Activated CD4-positive, alpha-beta T cell treated with anti-CD3 and anti-CD28 coated beads, Interleukin-2, amount 10 ng/mL, durations not matched to agents 7 days and 5 days (primary cell): ENCODE measurements at regions not wholly inside any gene's neighbourhood (a gene's known extent, or its start where the extent isn't known, plus 50 kb on each side); places are given as distances from the start of the nearest gene placed in this dataset.

Source experiments
- CTCF ChIA-PET: fragments of 350-600 bp; sonication (Branson Sonifier 250); formaldehyde crosslinking; loops from one replicate; lab custom pipeline; 2021; ENCODE audit warnings: antibody characterized with exemption; lab: Charles Lee
- POLR2A ChIA-PET: fragments of 350-600 bp; sonication (Branson Sonifier 250); formaldehyde crosslinking; loops from one replicate; lab custom pipeline; 2021; ENCODE audit warnings: antibody characterized with exemption; lab: Charles Lee
- DNase-seq: peaks from one replicate; pipeline ENCODE4 v3.0.0-alpha.2; 2020
- H3K27ac Mint-ChIP-seq: one replicate; pipeline ENCODE4 v1.8.0; 2021; ENCODE audit warnings: mild to moderate bottlenecking, moderate library complexity, mixed read lengths
- H3K27me3 Mint-ChIP-seq: one replicate; pipeline ENCODE4 v1.8.0; 2021; ENCODE audit warnings: mixed read lengths
- H3K36me3 Mint-ChIP-seq: one replicate; pipeline ENCODE4 v1.8.0; 2021; ENCODE audit warnings: low read depth, mixed read lengths
- H3K4me1 Mint-ChIP-seq: one replicate; pipeline ENCODE4 v1.8.0; 2021; ENCODE audit warnings: mixed read lengths
- H3K4me3 Mint-ChIP-seq: one replicate; pipeline ENCODE4 v1.8.0; 2021; ENCODE audit warnings: mild to moderate bottlenecking, moderate library complexity, mixed read lengths
- H3K9me3 Mint-ChIP-seq: one replicate; pipeline ENCODE4 v1.8.0; 2021; ENCODE audit warnings: mixed read lengths

- ChIA-PET CTCF (no interaction called here), POLR2A (no interaction called here)
- no peaks in the 10 kb centered on the region for H3K36me3 Mint-ChIP-seq
- no peaks in the 10 kb centered on the region for H3K4me1 Mint-ChIP-seq
- DNase-seq: no peak
- H3K9me3 Mint-ChIP-seq: no peaks in the 10 kb centered on the region
- H3K27ac Mint-ChIP-seq: no peak overlapping the region
- H3K4me3 Mint-ChIP-seq: no peak overlapping the region
- H3K27me3 Mint-ChIP-seq: no peaks in the 10 kb centered on the region
These were observed 284.5 kb downstream of the CBLN1 start for GRCh38 chr16:48997081-48997615.

- no peaks in the 10 kb centered on the region for H3K36me3 Mint-ChIP-seq
- DNase-seq: no peak
- no peak overlapping the region for H3K27ac Mint-ChIP-seq
- no peaks in the 10 kb centered on the region for H3K27me3 Mint-ChIP-seq
- POLR2A ChIA-PET: no interaction called here
- H3K9me3 Mint-ChIP-seq: no peaks in the 10 kb centered on the region
- H3K4me1 Mint-ChIP-seq: no peaks in the 10 kb centered on the region
- CTCF ChIA-PET: no interaction called here
- H3K4me3 Mint-ChIP-seq: no peak overlapping the region
These were observed 303.1 kb downstream of the CBLN1 start for GRCh38 chr16:48978501-48978900.

DNA sequence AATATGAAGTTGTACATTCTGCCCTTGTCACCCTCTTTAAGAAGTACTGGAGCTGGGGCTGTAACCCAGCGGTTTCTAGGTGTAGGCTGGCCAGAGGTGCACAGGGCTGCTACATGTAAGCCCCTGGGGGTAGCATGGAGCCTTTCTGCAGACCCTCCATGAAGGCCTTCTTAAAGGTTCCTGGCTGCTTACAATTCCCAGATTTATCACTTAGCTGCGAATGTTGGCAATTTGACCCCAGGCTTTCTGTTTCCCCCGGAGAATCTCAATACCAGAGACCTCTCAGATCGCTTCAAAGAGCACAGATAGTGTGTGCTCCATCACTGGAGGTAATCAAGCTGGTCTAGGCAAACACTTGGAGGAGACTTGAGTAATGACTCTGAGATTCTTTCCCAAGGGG is 309.4 kb downstream of the CBLN1 start:
- CTCF ChIA-PET: interaction anchor here (1.0 to 1.1 kb wide), 2 partner anchors 8 to 33 kb away, joined by 3 read pairs; no protein-coding TSS in a partner anchor
- H3K27ac Mint-ChIP-seq: no peak overlapping the region
- no peaks in the 10 kb centered on the region for H3K4me1 Mint-ChIP-seq
- H3K36me3 Mint-ChIP-seq: no peaks in the 10 kb centered on the region
- H3K9me3 Mint-ChIP-seq: no peaks in the 10 kb centered on the region
- DNase-seq: no peak
- H3K4me3 Mint-ChIP-seq: no peak overlapping the region
- POLR2A ChIA-PET: no interaction called here
- H3K27me3 Mint-ChIP-seq: no peaks in the 10 kb centered on the region

DNA sequence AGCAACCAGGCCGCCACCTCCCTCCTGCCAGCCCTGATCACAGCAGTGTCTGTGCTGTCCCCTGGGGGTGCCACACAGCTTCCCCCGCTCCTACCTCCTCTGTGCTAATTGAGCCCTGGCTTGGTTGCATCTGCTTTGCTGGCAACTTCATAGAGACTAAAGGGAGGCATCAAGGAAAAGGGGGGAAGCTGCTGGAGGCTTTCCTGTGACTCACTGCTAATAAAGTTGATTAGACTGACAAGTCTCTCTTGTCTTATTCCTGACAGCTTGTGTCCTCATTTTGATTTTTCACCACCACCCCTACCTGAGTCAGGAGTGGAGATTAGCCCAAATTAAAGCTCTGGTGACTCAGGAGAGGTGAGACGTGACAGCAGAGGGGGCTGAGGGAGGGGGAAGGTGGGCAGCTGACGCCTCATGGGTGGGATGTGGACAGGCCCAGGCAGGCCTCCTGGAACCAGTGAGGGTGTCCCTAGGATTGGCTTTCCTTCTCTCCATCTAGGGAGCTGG is 310.0 kb downstream of the CBLN1 start:
- ChIA-PET CTCF (interaction anchor here (1.0 to 1.1 kb wide), 2 partner anchors 9 to 34 kb away, joined by 3 read pairs; no protein-coding TSS in a partner anchor), POLR2A (no interaction called here)
- H3K9me3 Mint-ChIP-seq: no peaks in the 10 kb centered on the region
- H3K27me3 Mint-ChIP-seq: no peaks in the 10 kb centered on the region
- no peaks in the 10 kb centered on the region for H3K4me1 Mint-ChIP-seq
- no peak for DNase-seq
- no peak overlapping the region for H3K27ac Mint-ChIP-seq
- H3K4me3 Mint-ChIP-seq: no peak overlapping the region
- no peaks in the 10 kb centered on the region for H3K36me3 Mint-ChIP-seq

- H3K4me1 Mint-ChIP-seq: no peaks in the 10 kb centered on the region
- ChIA-PET CTCF (no interaction called here), POLR2A (no interaction called here)
- no peaks in the 10 kb centered on the region for H3K9me3 Mint-ChIP-seq
- no peaks in the 10 kb centered on the region for H3K36me3 Mint-ChIP-seq
- no peak overlapping the region for H3K4me3 Mint-ChIP-seq
- no peak for DNase-seq
- H3K27me3 Mint-ChIP-seq: no peaks in the 10 kb centered on the region
- H3K27ac Mint-ChIP-seq: no peak overlapping the region
These were observed 311.4 kb downstream of the CBLN1 start for GRCh38 chr16:48970216-48970615.

- H3K4me1 Mint-ChIP-seq: no peaks in the 10 kb centered on the region
- H3K36me3 Mint-ChIP-seq: no peaks in the 10 kb centered on the region
- CTCF ChIA-PET: interaction anchor here (1.6 kb wide), 1 partner anchor 8 kb away, joined by 3 read pairs; no protein-coding TSS in a partner anchor
- no peaks in the 10 kb centered on the region for H3K27me3 Mint-ChIP-seq
- POLR2A ChIA-PET: no interaction called here
- no peak for DNase-seq
- no peak overlapping the region for H3K27ac Mint-ChIP-seq
- H3K9me3 Mint-ChIP-seq: no peaks in the 10 kb centered on the region
- H3K4me3 Mint-ChIP-seq: no peak overlapping the region
These were observed 312.0 kb downstream of the CBLN1 start for GRCh38 chr16:48969611-48970010.

DNA sequence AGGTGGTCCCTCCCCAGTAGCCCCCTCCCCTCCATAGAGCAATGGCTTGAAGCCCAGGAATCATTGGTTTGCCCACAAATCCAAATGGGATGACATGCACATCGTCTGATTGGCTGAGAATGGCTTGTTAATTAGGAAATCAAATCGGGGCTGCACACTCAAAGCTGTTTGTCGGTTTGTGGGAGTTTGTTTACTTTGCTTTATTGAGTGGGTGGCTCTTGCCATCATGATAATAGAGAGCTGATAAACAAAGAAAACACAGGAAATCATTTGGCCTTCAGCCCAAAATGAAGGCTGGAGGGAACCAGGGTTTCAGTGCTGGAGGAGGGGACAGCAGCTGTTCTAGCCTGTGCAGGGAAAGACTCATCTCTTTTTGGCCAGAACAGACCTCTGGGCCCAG is 316.3 kb downstream of the CBLN1 start:
- H3K27ac Mint-ChIP-seq: no peak overlapping the region
- POLR2A ChIA-PET: no interaction called here
- no peaks in the 10 kb centered on the region for H3K36me3 Mint-ChIP-seq
- no peak for DNase-seq
- CTCF ChIA-PET: no interaction called here
- no peak overlapping the region for H3K4me3 Mint-ChIP-seq
- H3K9me3 Mint-ChIP-seq: no peaks in the 10 kb centered on the region
- no peaks in the 10 kb centered on the region for H3K27me3 Mint-ChIP-seq
- no peaks in the 10 kb centered on the region for H3K4me1 Mint-ChIP-seq

DNA sequence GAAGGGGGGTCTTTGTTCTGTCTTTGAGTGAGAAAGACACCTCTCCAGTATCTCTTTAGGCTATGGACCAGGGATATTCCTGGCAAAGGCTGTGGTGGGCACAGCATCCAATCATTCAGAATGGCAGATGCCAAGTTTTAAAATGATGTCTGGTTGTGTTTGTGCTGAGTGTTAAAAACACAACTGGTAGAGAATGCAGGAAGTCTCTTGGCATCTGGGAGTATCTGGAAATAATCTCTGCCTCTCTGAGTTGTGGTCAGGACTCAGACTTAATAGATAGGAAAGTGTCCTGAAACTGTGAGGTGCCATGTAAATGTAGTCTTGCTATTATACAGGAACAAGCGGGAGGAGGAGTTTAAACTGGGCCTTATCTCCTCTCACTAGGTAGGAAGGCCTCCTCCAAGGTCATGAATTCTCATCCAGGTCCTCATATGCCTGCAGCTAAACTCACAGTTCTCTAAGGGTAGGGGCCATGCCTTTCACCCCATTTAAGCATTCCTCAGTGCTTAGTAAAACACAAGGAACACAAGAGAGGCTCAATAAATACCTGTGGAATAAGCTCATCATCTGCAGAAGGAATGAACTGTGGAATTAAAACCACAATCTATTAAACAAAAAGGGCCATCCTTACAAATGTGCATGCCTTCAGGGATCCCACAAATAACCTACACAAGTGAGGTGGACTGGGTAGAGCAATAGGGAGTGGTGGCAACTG is 317.6 kb downstream of the CBLN1 start:
- no peak overlapping the region for H3K27ac Mint-ChIP-seq
- no peak overlapping the region for H3K4me3 Mint-ChIP-seq
- POLR2A ChIA-PET: no interaction called here
- no peaks in the 10 kb centered on the region for H3K27me3 Mint-ChIP-seq
- no peaks in the 10 kb centered on the region for H3K4me1 Mint-ChIP-seq
- CTCF ChIA-PET: no interaction called here
- no peak for DNase-seq
- H3K9me3 Mint-ChIP-seq: no peaks in the 10 kb centered on the region
- H3K36me3 Mint-ChIP-seq: no peaks in the 10 kb centered on the region

GRCh38 chr16:48963306-48963705 is 318.3 kb downstream of the CBLN1 start:
- ChIA-PET POLR2A (no interaction called here), CTCF (no interaction called here)
- Mint-ChIP-seq H3K9me3 (no peaks in the 10 kb centered on the region), H3K27me3 (no peaks in the 10 kb centered on the region), H3K27ac (no peak overlapping the region), H3K4me1 (no peaks in the 10 kb centered on the region), H3K4me3 (no peak overlapping the region), H3K36me3 (no peaks in the 10 kb centered on the region)
- no peak for DNase-seq

DNA sequence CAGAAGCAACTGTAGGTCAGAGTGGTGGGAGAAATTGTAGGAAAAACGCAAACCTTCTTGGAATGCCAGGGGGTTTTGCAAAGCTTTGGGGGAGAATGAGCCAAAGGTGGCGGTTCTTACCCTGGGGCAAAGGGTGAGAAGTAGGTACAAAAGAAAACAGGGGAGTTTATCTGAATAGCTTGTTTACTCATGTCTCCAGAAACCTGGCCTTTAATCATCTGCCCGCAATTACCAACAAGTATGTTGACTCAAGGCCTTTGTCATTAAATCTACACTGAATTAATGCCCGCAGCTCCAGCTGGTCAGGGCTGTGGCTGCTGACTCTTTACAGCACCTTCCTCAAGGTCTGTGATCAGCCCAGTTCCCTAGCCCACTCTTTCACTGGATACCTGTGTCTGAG is 320.1 kb downstream of the CBLN1 start:
- no peak overlapping the region for H3K27ac Mint-ChIP-seq
- ChIA-PET POLR2A (no interaction called here), CTCF (no interaction called here)
- no peaks in the 10 kb centered on the region for H3K4me1 Mint-ChIP-seq
- H3K36me3 Mint-ChIP-seq: no peaks in the 10 kb centered on the region
- DNase-seq: no peak
- no peak overlapping the region for H3K4me3 Mint-ChIP-seq
- H3K9me3 Mint-ChIP-seq: no peaks in the 10 kb centered on the region
- H3K27me3 Mint-ChIP-seq: no peaks in the 10 kb centered on the region

GRCh38 chr16:48960830-48961229 is 320.8 kb downstream of the CBLN1 start:
- Mint-ChIP-seq H3K4me1 (no peaks in the 10 kb centered on the region), H3K9me3 (no peaks in the 10 kb centered on the region), H3K36me3 (no peaks in the 10 kb centered on the region), H3K27me3 (no peaks in the 10 kb centered on the region), H3K4me3 (no peak overlapping the region), H3K27ac (no peak overlapping the region)
- POLR2A ChIA-PET: no interaction called here
- CTCF ChIA-PET: no interaction called here
- no peak for DNase-seq

DNA sequence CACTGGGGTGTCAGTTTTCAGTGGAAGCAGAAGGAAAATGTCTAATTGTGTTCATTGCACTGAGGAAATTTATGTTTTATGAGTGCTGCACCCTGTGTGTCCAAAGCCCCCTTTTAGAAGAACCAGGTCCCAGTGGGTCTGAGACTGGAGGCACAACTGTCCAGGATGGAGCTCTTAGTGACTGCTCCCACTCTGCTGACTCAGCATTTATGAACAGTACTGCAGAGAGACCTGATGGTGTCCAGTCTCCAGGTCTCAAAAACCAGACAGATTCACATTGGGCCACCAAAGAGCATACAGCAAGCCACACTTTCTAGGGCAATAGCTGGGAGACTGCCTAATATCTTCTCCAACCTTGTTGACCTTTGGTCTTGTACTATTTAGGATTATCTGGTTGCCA is 321.9 kb downstream of the CBLN1 start:
- CTCF ChIA-PET: no interaction called here
- Mint-ChIP-seq H3K9me3 (no peaks in the 10 kb centered on the region), H3K4me1 (no peaks in the 10 kb centered on the region), H3K27me3 (no peaks in the 10 kb centered on the region), H3K4me3 (no peak overlapping the region), H3K36me3 (no peaks in the 10 kb centered on the region), H3K27ac (no peak overlapping the region)
- no peak for DNase-seq
- POLR2A ChIA-PET: no interaction called here

DNA sequence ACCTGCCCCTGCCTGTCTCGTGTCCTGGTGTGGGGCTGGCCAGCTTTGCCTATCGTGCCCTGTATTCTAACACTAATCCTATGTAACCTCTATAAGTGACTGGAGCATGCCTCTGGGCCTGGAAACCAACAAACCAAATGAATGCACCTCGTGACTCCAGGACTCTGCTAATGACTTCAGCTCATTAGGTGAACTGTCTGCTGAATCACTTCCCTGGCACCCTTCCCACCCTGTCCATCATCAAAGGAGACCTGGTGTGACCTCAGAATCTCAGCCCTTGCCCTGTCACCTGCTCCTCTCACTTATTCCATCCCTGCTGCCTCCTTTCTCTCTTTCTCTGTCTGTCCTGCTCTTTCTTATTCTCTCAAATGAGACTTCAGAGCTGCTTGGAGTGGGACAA is 322.4 kb downstream of the CBLN1 start:
- Mint-ChIP-seq H3K4me3 (no peak overlapping the region), H3K27ac (no peak overlapping the region), H3K9me3 (no peaks in the 10 kb centered on the region), H3K36me3 (no peaks in the 10 kb centered on the region), H3K27me3 (no peaks in the 10 kb centered on the region), H3K4me1 (no peaks in the 10 kb centered on the region)
- no peak for DNase-seq
- ChIA-PET POLR2A (no interaction called here), CTCF (interaction anchor here (0.6 kb wide), 1 partner anchor 115 kb away, joined by 3 read pairs; no protein-coding TSS in a partner anchor)
